ENCODE measurements at regions not wholly inside any gene's neighbourhood (a gene's known extent, or its start where the extent isn't known, plus 50 kb on each side); places are given as distances from the start of the nearest gene placed in this dataset.

DNA sequence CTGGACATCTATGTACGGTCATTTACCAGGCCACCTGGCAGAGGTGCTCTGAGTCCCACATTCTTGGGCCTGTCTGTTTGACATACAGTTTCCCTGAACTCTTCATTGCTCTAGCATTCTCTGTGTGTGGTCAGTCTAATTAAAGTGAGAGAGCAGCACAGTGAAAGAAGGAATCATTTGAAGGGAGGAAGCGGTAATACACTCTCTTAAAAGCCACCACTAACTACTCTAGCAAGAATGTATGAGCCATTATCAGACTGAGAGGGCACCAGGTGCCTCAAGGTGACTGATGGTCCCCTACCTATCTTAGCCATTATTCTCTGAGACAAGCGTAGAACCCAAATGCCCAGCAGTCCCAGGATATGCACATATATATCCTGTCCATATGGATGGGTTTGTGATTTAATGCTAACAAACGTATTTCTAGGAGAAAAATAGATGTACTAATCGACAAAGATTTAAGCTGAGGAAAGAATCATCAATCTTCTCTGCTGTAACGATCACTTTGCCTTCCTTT is 527.2 kb downstream of the PRELID2 start (continued):
- TF ChIP-seq, protein P1, sequence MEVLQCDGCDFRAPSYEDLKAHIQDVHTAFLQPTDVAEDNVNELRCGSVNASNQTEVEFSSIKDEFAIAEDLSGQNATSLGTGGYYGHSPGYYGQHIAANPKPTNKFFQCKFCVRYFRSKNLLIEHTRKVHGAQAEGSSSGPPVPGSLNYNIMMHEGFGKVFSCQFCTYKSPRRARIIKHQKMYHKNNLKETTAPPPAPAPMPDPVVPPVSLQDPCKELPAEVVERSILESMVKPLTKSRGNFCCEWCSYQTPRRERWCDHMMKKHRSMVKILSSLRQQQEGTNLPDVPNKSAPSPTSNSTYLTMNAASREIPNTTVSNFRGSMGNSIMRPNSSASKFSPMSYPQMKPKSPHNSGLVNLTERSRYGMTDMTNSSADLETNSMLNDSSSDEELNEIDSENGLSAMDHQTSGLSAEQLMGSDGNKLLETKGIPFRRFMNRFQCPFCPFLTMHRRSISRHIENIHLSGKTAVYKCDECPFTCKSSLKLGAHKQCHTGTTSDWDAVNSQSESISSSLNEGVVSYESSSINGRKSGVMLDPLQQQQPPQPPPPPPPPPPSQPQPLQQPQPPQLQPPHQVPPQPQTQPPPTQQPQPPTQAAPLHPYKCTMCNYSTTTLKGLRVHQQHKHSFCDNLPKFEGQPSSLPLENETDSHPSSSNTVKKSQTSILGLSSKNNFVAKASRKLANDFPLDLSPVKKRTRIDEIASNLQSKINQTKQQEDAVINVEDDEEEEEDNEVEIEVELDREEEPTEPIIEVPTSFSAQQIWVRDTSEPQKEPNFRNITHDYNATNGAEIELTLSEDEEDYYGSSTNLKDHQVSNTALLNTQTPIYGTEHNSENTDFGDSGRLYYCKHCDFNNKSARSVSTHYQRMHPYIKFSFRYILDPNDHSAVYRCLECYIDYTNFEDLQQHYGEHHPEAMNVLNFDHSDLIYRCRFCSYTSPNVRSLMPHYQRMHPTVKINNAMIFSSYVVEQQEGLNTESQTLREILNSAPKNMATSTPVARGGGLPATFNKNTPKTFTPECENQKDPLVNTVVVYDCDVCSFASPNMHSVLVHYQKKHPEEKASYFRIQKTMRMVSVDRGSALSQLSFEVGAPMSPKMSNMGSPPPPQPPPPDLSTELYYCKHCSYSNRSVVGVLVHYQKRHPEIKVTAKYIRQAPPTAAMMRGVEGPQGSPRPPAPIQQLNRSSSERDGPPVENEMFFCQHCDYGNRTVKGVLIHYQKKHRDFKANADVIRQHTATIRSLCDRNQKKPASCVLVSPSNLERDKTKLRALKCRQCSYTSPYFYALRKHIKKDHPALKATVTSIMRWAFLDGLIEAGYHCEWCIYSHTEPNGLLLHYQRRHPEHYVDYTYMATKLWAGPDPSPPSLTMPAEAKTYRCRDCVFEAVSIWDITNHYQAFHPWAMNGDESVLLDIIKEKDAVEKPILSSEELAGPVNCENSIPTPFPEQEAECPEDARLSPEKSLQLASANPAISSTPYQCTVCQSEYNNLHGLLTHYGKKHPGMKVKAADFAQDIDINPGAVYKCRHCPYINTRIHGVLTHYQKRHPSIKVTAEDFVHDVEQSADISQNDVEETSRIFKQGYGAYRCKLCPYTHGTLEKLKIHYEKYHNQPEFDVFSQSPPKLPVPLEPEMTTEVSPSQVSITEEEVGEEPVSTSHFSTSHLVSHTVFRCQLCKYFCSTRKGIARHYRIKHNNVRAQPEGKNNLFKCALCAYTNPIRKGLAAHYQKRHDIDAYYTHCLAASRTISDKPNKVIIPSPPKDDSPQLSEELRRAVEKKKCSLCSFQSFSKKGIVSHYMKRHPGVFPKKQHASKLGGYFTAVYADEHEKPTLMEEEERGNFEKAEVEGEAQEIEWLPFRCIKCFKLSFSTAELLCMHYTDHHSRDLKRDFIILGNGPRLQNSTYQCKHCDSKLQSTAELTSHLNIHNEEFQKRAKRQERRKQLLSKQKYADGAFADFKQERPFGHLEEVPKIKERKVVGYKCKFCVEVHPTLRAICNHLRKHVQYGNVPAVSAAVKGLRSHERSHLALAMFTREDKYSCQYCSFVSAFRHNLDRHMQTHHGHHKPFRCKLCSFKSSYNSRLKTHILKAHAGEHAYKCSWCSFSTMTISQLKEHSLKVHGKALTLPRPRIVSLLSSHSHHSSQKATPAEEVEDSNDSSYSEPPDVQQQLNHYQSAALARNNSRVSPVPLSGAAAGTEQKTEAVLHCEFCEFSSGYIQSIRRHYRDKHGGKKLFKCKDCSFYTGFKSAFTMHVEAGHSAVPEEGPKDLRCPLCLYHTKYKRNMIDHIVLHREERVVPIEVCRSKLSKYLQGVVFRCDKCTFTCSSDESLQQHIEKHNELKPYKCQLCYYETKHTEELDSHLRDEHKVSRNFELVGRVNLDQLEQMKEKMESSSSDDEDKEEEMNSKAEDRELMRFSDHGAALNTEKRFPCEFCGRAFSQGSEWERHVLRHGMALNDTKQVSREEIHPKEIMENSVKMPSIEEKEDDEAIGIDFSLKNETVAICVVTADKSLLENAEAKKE (CRISPR knock-in tag; IDR thresholded peaks at IDR 0.05), result no peak
- TF ChIP-seq STAT1 (IDR thresholded peaks at IDR 0.05; ENCODE audit: unreplicated experiment) (no peak), POLR2AphosphoS5 (IDR thresholded peaks at IDR 0.05; ENCODE audit: low read depth) (no peak), ZNF331 (CRISPR knock-in tag; IDR thresholded peaks at IDR 0.05; ENCODE audit: low read depth) (no peak), CTCF (conservative IDR thresholded peaks at IDR 0.05; ENCODE audit: low read depth in 2 of 2) (no peak), CREB1 (CRISPR knock-in tag; IDR thresholded peaks at IDR 0.05; ENCODE audit: low read depth) (no peak), ZNF114 (CRISPR knock-in tag; IDR thresholded peaks at IDR 0.05) (no peak), JUNB (IDR thresholded peaks at IDR 0.05; ENCODE audit: unreplicated experiment) (no peak)
- TF ChIP-seq, protein P2, sequence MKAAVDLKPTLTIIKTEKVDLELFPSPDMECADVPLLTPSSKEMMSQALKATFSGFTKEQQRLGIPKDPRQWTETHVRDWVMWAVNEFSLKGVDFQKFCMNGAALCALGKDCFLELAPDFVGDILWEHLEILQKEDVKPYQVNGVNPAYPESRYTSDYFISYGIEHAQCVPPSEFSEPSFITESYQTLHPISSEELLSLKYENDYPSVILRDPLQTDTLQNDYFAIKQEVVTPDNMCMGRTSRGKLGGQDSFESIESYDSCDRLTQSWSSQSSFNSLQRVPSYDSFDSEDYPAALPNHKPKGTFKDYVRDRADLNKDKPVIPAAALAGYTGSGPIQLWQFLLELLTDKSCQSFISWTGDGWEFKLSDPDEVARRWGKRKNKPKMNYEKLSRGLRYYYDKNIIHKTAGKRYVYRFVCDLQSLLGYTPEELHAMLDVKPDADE (IDR thresholded peaks at IDR 0.05), result no peak

All from GM23338 (cell line).